ENCODE measurements at regions not wholly inside any gene's neighbourhood (a gene's known extent, or its start where the extent isn't known, plus 50 kb on each side); places are given as distances from the start of the nearest gene placed in this dataset.

DNA sequence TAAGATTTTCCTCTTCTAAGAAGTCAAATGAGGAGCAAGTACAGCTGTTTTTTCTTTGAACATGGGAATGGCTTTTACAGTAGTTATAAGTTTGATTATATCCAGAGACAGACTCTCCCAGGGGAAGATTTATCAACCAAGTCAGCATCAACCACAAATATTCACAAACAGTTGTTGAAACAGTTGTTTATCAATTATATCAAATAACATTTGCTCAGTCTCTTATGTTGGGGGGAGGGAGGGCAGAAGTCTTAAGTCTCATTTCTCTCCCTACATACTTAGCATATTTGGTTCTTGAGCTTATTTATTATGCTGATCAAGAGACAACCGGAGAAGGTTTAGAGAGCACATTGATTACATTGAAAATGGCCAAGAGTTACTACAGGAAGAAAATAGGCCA lies 110.1 kb downstream of the FBXO8 start:
- H3K4me1 Mint-ChIP-seq: no peaks in the 10 kb centered on the region
- TF ChIP-seq, protein P1, sequence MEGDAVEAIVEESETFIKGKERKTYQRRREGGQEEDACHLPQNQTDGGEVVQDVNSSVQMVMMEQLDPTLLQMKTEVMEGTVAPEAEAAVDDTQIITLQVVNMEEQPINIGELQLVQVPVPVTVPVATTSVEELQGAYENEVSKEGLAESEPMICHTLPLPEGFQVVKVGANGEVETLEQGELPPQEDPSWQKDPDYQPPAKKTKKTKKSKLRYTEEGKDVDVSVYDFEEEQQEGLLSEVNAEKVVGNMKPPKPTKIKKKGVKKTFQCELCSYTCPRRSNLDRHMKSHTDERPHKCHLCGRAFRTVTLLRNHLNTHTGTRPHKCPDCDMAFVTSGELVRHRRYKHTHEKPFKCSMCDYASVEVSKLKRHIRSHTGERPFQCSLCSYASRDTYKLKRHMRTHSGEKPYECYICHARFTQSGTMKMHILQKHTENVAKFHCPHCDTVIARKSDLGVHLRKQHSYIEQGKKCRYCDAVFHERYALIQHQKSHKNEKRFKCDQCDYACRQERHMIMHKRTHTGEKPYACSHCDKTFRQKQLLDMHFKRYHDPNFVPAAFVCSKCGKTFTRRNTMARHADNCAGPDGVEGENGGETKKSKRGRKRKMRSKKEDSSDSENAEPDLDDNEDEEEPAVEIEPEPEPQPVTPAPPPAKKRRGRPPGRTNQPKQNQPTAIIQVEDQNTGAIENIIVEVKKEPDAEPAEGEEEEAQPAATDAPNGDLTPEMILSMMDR (IDR thresholded peaks at IDR 0.05): no peak
- DNase-seq (no peak), ATAC-seq (no peak)
- Histone ChIP-seq H3K36me3 (ENCODE audit: control insufficient read depth, insufficient read depth, low read length) (no peaks in the 10 kb centered on the region), H3K4me3 (ENCODE audit: low read length) (no peak overlapping the region), H3K4me1 (ENCODE audit: control insufficient read depth, insufficient read depth, low read length) (no peaks in the 10 kb centered on the region), H3K9me3 (ENCODE audit: control insufficient read depth, insufficient read depth, low read length) (no peaks in the 10 kb centered on the region), H3K27ac (ENCODE audit: low read length) (no peak overlapping the region), H3K27me3 (ENCODE audit: control insufficient read depth, insufficient read depth, low read length) (no peaks in the 10 kb centered on the region)
- H3K27me3 Mint-ChIP-seq (ENCODE audit: low read depth in 2 of 2): peaks cover 0 to 5% of the 10 kb centered on the region in 2 donors
- H3K9me3 Mint-ChIP-seq: peaks cover 0 to 7% of the 10 kb centered on the region in 2 donors
- WGBS (ENCODE audit: insufficient coverage): 100% methylated on average over 1 of the region's 1 CpG
- no peaks in the 10 kb centered on the region for H3K36me3 Mint-ChIP-seq
- H3K27ac Mint-ChIP-seq: no peak overlapping the region
- intact Hi-C loops (cut with micrococcal nuclease): no loop called here
- no peak overlapping the region for H3K4me3 Mint-ChIP-seq

DNA sequence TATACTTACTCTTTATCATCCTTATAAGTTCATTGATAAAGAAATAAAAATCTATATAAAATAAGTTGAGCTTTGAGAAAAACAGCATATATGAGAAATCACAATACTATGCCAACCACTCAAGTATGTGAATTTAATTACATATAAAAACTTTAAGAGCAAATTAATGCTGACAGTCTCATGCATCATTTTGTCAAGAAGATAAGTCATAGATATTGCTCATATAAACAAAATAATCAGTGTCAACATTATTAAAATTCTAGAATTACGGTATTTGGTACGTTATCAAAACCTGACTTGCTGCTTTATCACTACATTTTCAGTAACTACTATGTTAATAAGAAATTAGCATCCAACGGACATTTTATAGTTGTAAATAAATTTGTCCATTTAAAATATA lies 111.2 kb downstream of the FBXO8 start:
- no peaks in the 10 kb centered on the region for H3K4me1 Mint-ChIP-seq
- no peaks in the 10 kb centered on the region for H3K36me3 Mint-ChIP-seq
- peaks cover 0 to 5% of the 10 kb centered on the region in 2 donors for H3K27me3 Mint-ChIP-seq (ENCODE audit: low read depth in 2 of 2)

GRCh38 chr4:174170906-174171305 lies 112.6 kb downstream of the FBXO8 start:
- 90% methylated on average over 1 of the region's 1 CpG for WGBS (ENCODE audit: insufficient coverage)
- no peaks in the 10 kb centered on the region for H3K4me1 ChIP-seq (ENCODE audit: control insufficient read depth, insufficient read depth, low read length)
- H3K27ac ChIP-seq (ENCODE audit: low read length): no peak overlapping the region
- no peaks in the 10 kb centered on the region for H3K27me3 ChIP-seq (ENCODE audit: control insufficient read depth, insufficient read depth, low read length)
- H3K4me3 ChIP-seq (ENCODE audit: low read length): no peak overlapping the region
- no peaks in the 10 kb centered on the region for H3K36me3 ChIP-seq (ENCODE audit: control insufficient read depth, insufficient read depth, low read length)
- H3K27me3 Mint-ChIP-seq (ENCODE audit: low read depth in 2 of 2): peaks cover 0 to 2% of the 10 kb centered on the region in 2 donors
- no peak overlapping the region for H3K27ac Mint-ChIP-seq
- H3K9me3 ChIP-seq (ENCODE audit: control insufficient read depth, insufficient read depth, low read length): no peaks in the 10 kb centered on the region
- no peaks in the 10 kb centered on the region for H3K36me3 Mint-ChIP-seq
- ATAC-seq (no peak), DNase-seq (no peak)
- intact Hi-C loops (cut with micrococcal nuclease): no loop called here
- H3K4me1 Mint-ChIP-seq: no peaks in the 10 kb centered on the region
- no peak overlapping the region for H3K4me3 Mint-ChIP-seq
- H3K9me3 Mint-ChIP-seq: peaks cover 0 to 2% of the 10 kb centered on the region in 2 donors
- TF ChIP-seq, protein P1 (IDR thresholded peaks at IDR 0.05): no peak

More for the DNA sequence above, 111.2 kb downstream of the FBXO8 start:
- intact Hi-C loops (cut with micrococcal nuclease): no loop called here
- WGBS (ENCODE audit: insufficient coverage): no CpG with 5 or more reads among the region's 3 CpGs
- DNase-seq (no peak), ATAC-seq (no peak)
- H3K27me3 ChIP-seq (ENCODE audit: control insufficient read depth, insufficient read depth, low read length): no peaks in the 10 kb centered on the region
- H3K4me1 ChIP-seq (ENCODE audit: control insufficient read depth, insufficient read depth, low read length): no peaks in the 10 kb centered on the region
- Mint-ChIP-seq H3K9me3 (peaks cover 0 to 7% of the 10 kb centered on the region in 2 donors), H3K4me3 (no peak overlapping the region), H3K27ac (no peak overlapping the region)
- H3K27ac ChIP-seq (ENCODE audit: low read length): no peak overlapping the region
- TF ChIP-seq, protein P1 (IDR thresholded peaks at IDR 0.05): no peak
- no peak overlapping the region for H3K4me3 ChIP-seq (ENCODE audit: low read length)
- H3K9me3 ChIP-seq (ENCODE audit: control insufficient read depth, insufficient read depth, low read length): no peaks in the 10 kb centered on the region
- H3K36me3 ChIP-seq (ENCODE audit: control insufficient read depth, insufficient read depth, low read length): no peaks in the 10 kb centered on the region

DNA sequence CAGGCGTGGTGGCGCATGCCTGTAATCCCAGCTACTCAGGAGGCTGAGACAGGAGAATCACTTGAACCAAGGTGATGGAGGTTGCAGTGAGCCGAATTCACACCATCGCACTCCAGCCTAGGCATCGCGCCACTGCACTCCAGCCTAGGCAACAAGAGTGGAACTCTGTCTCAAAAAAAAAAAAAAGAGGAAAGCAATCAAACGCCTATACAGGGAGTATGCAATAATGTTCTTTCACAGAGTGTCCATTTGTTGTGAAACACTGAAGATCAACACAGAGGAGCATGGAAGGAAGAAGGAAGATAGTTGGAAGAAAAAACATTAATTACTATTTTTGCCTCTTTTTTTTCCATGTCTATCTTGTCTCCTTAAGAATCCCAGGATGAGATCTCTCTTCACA lies 113.4 kb downstream of the FBXO8 start:
- intact Hi-C loops (cut with micrococcal nuclease): no loop called here
- DNase-seq (no peak), ATAC-seq (no peak)
- no peaks in the 10 kb centered on the region for H3K4me1 ChIP-seq (ENCODE audit: control insufficient read depth, insufficient read depth, low read length)
- H3K9me3 ChIP-seq (ENCODE audit: control insufficient read depth, insufficient read depth, low read length): no peaks in the 10 kb centered on the region
- H3K4me3 ChIP-seq (ENCODE audit: low read length): no peak overlapping the region
- H3K27ac Mint-ChIP-seq: no peak overlapping the region
- no peaks in the 10 kb centered on the region for H3K36me3 ChIP-seq (ENCODE audit: control insufficient read depth, insufficient read depth, low read length)
- TF ChIP-seq, protein P1 (IDR thresholded peaks at IDR 0.05): no peak
- H3K4me1 Mint-ChIP-seq: no peaks in the 10 kb centered on the region
- 96% methylated on average over 7 of the region's 7 CpGs for WGBS (ENCODE audit: insufficient coverage)
- H3K27me3 Mint-ChIP-seq (ENCODE audit: low read depth in 2 of 2): peaks cover 0 to 2% of the 10 kb centered on the region in 2 donors
- no peak overlapping the region for H3K27ac ChIP-seq (ENCODE audit: low read length)
- no peaks in the 10 kb centered on the region for H3K27me3 ChIP-seq (ENCODE audit: control insufficient read depth, insufficient read depth, low read length)
- H3K4me3 Mint-ChIP-seq: no peak overlapping the region
- no peaks in the 10 kb centered on the region for H3K36me3 Mint-ChIP-seq
- H3K9me3 Mint-ChIP-seq: peaks cover 0 to 2% of the 10 kb centered on the region in 2 donors
